COLO668 (cell line): ENCODE measurements at regions not wholly inside any gene's neighbourhood (a gene's known extent, or its start where the extent isn't known, plus 50 kb on each side); places are given as distances from the start of the nearest gene placed in this dataset.

Experiments
- DNase-seq: peaks from one replicate; lab custom pipeline; 2025; ENCODE audit not compliant: unreplicated experiment; lab: John Stamatoyannopoulos, UW

- DNase-seq, result no peak
Measured at GRCh38 chr1:222046684-222047263, 304.9 kb upstream of the DUSP10 start.

GRCh38 chr1:222045786-222046185 lies 303.9 kb upstream of the DUSP10 start:
- DNase-seq, result no peak

- DNase-seq, result no peak
Measured at GRCh38 chr1:222045236-222045635, 303.3 kb upstream of the DUSP10 start.

- DNase-seq, result no peak
Measured at GRCh38 chr1:222043444-222044292, 301.8 kb upstream of the DUSP10 start.

GRCh38 chr1:222042120-222042519 lies 300.2 kb upstream of the DUSP10 start:
- no peak for DNase-seq

GRCh38 chr1:222040955-222041354 lies 299.1 kb upstream of the DUSP10 start:
- DNase-seq, result no peak

GRCh38 chr1:222040121-222040805 lies 298.4 kb upstream of the DUSP10 start:
- DNase-seq, result no peak

GRCh38 chr1:222038971-222039370 lies 297.1 kb upstream of the DUSP10 start:
- no peak for DNase-seq

- no peak for DNase-seq
Measured at GRCh38 chr1:222037720-222038119, 295.8 kb upstream of the DUSP10 start.

GRCh38 chr1:222034790-222035189 lies 292.9 kb upstream of the DUSP10 start:
- DNase-seq, result no peak

- no peak for DNase-seq
Measured at GRCh38 chr1:222033450-222033849, 291.6 kb upstream of the DUSP10 start.

- no peak for DNase-seq
Measured at GRCh38 chr1:222031318-222031717, 289.4 kb upstream of the DUSP10 start.

GRCh38 chr1:222028676-222029075 lies 286.8 kb upstream of the DUSP10 start:
- DNase-seq, result no peak

GRCh38 chr1:222028116-222028515 lies 286.2 kb upstream of the DUSP10 start:
- peak; percentile 34 for DNase-seq

GRCh38 chr1:222026280-222026679 lies 284.4 kb upstream of the DUSP10 start:
- no peak for DNase-seq

- DNase-seq, result no peak
Measured at GRCh38 chr1:222023025-222023424, 281.1 kb upstream of the DUSP10 start.

GRCh38 chr1:222021129-222021528 lies 279.2 kb upstream of the DUSP10 start:
- DNase-seq, result no peak

GRCh38 chr1:222020553-222020952 lies 278.7 kb upstream of the DUSP10 start:
- no peak for DNase-seq

GRCh38 chr1:222019029-222019428 lies 277.1 kb upstream of the DUSP10 start:
- no peak for DNase-seq

GRCh38 chr1:222018041-222018440 lies 276.2 kb upstream of the DUSP10 start:
- DNase-seq, result no peak

GRCh38 chr1:222015686-222016085 lies 273.8 kb upstream of the DUSP10 start:
- no peak for DNase-seq

GRCh38 chr1:222014001-222014400 lies 272.1 kb upstream of the DUSP10 start:
- no peak for DNase-seq
